Liver (tissue), 8 donors: ENCODE measurements at regions not wholly inside any gene's neighbourhood (a gene's known extent, or its start where the extent isn't known, plus 50 kb on each side); places are given as distances from the start of the nearest gene placed in this dataset.

Source experiments
- DNase-seq: peaks from one replicate; pipeline ENCODE4 v3.0.0-alpha.2; 2017; ENCODE audit warnings: low spot score
- H3K27ac ChIP-seq, 2 donors: one replicate each; pipeline ENCODE4 v1.7.0; 2013; ENCODE audit warnings: inconsistent platforms in 2 of 2, low read length in 2 of 2, control low read depth in 1 of 2, low read depth in 1 of 2, mild to moderate bottlenecking in 1 of 2
- H3K27me3 ChIP-seq, 4 donors: one replicate each; pipeline versions ENCODE4 v1.6.1 to v1.7.0; 2013; ENCODE audit warnings: low read length in 3 of 4, inconsistent platforms in 1 of 4, mild to moderate bottlenecking in 1 of 4, moderate library complexity in 1 of 4; ENCODE audit not compliant: control insufficient read depth in 4 of 4, insufficient read depth in 4 of 4
- H3K36me3 ChIP-seq, 4 donors: one replicate each; pipeline versions ENCODE4 v1.6.1 to v1.7.0; 2013; ENCODE audit warnings: low read length in 3 of 4, mild to moderate bottlenecking in 3 of 4, low read depth in 1 of 4, moderate library complexity in 1 of 4; ENCODE audit not compliant: control insufficient read depth in 4 of 4, insufficient read depth in 3 of 4
- H3K4me1 ChIP-seq, 4 donors: one replicate each; pipeline versions ENCODE4 v1.6.1 to v1.7.0; 2013; ENCODE audit warnings: low read length in 3 of 4, mild to moderate bottlenecking in 3 of 4, moderate library complexity in 1 of 4; ENCODE audit not compliant: control insufficient read depth in 4 of 4, insufficient read depth in 4 of 4
- H3K4me3 ChIP-seq, 3 donors: one replicate each; pipeline versions ENCODE4 v1.6.1 to v1.7.0; 2013; ENCODE audit warnings: low read length in 3 of 3, control low read depth in 1 of 3, low read depth in 1 of 3, mild to moderate bottlenecking in 1 of 3
- H3K9ac ChIP-seq, 2 donors: one replicate each; pipeline ENCODE4 v1.7.0; 2013; ENCODE audit warnings: low read length in 2 of 2, mild to moderate bottlenecking in 2 of 2, moderate library complexity in 2 of 2, control low read depth in 1 of 2, low read depth in 1 of 2
- H3K9me3 ChIP-seq, 4 donors: one replicate each; pipeline versions ENCODE4 v1.6.1 to v1.7.0; 2013; ENCODE audit warnings: low read length in 3 of 4; ENCODE audit not compliant: control insufficient read depth in 4 of 4
- FOXA1 ChIP-seq: IDR thresholded peaks from 2 replicates; pipeline ENCODE4 v1.6.1; 2016; ENCODE audit warnings: antibody characterized with exemption
- FOXA2 ChIP-seq: IDR thresholded peaks from 2 replicates; pipeline ENCODE4 v1.6.1; 2016; ENCODE audit warnings: antibody characterized with exemption
- GABPA ChIP-seq, 2 donors: IDR thresholded peaks in 1 of 2; conservative IDR thresholded peaks in 1 of 2; 2 replicates each; pipeline ENCODE4 v1.6.1; 2016; ENCODE audit warnings: antibody characterized with exemption in 2 of 2, mild to moderate bottlenecking in 1 of 2, moderate library complexity in 1 of 2
- HNF4A ChIP-seq, 2 donors: conservative IDR thresholded peaks; 2 replicates each; pipeline ENCODE4 v1.6.1; 2016; ENCODE audit warnings: antibody characterized with exemption in 2 of 2, mild to moderate bottlenecking in 2 of 2
- HNF4G ChIP-seq: IDR thresholded peaks from 2 replicates; pipeline ENCODE4 v1.6.1; 2016; ENCODE audit warnings: antibody characterized with exemption
- JUND ChIP-seq, 2 donors: IDR thresholded peaks; 2 replicates each; pipeline ENCODE4 v1.6.1; 2016; ENCODE audit warnings: antibody characterized with exemption in 2 of 2
- NR2F2 ChIP-seq: IDR thresholded peaks from 2 replicates; pipeline ENCODE4 v1.6.1; 2016; ENCODE audit warnings: antibody characterized with exemption
- RAD21 ChIP-seq, 2 donors: IDR thresholded peaks; 2 replicates each; pipeline ENCODE4 v1.6.1; 2016; ENCODE audit warnings: antibody characterized with exemption in 2 of 2, mild to moderate bottlenecking in 2 of 2
- REST ChIP-seq: IDR thresholded peaks from 2 replicates; pipeline ENCODE4 v1.6.1; 2016; ENCODE audit warnings: antibody characterized with exemption, mild to moderate bottlenecking
- RXRA ChIP-seq, 2 donors: IDR thresholded peaks; 2 replicates each; pipeline ENCODE4 v1.6.1; 2017 to 2018; ENCODE audit warnings: antibody characterized with exemption in 2 of 2, mild to moderate bottlenecking in 1 of 2
- SP1 ChIP-seq: IDR thresholded peaks from 2 replicates; pipeline ENCODE4 v1.6.1; 2018; ENCODE audit warnings: antibody characterized with exemption, mild to moderate bottlenecking
- TAF1 ChIP-seq: conservative IDR thresholded peaks from 2 replicates; pipeline ENCODE4 v1.6.1; 2016; ENCODE audit warnings: antibody characterized with exemption, mild to moderate bottlenecking
- YY1 ChIP-seq: IDR thresholded peaks from 2 replicates; pipeline ENCODE4 v1.6.1; 2016; ENCODE audit warnings: antibody characterized with exemption, mild to moderate bottlenecking
- ZBTB33 ChIP-seq: IDR thresholded peaks from 2 replicates; pipeline ENCODE4 v1.6.1; 2016; ENCODE audit warnings: antibody characterized with exemption
- WGBS: extraction: QIAGEN DNeasy Blood & Tissue Kit; methylation state at CpG from one replicate; pipeline ENCODE4 v1.1.7; 2013; 5-methylcytosine and 5-hydroxymethylcytosine counted together
- TF ChIP-seq, protein P1 (sequence below): IDR thresholded peaks from 2 replicates; pipeline ENCODE4 v1.6.1; 2016; ENCODE audit warnings: antibody characterized with exemption
- TF ChIP-seq, protein P2 (sequence below): IDR thresholded peaks from 2 replicates; pipeline ENCODE4 v1.6.1; 2016; ENCODE audit warnings: antibody characterized with exemption
- TF ChIP-seq, protein P3 (sequence below): fragments of 150-350 bp; IDR thresholded peaks from 2 replicates; pipeline ENCODE4 v1.5.1; 2017; ENCODE audit warnings: improper control_type of control experiment, low read depth, low read length; ENCODE audit not compliant: missing input control
- donor health status: healthy.
- donor health status: healthy.
- donor health status: healthy.
- donor health status: healthy.
- donor health status: healthy.

DNA sequence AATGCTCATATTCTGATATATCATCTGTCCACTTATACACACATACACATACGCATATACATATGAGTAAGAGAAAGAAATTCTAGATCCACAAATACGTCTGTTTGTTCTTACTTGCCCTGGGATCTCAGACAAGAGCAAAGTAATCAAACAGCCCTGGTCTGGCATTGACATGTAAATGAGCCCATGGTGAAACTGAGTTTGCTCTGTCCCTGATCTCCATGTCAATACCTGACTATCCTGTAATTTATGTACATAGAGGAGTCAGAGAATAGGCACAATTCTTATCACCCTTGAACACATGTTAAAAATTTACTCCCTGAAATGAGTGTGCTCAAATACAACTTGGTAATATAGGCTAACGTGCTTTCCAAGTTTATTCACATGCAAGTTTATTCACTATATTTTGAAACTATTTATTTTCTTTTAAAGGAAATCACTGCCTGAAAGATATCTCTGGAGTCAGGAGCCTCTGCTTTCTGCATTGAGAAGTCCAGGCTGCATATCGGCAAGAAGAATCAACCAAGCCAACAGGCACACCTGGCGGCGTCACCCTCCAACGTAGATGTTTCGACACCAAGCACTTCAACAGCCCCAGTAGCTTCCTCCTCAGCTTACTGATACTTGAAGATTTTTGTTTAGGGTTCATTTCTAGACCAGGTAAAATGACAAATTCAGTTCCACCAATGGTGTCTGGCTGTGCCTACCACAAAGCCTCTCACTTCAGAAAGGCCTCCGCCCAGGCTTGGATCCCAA, 100.6 kb downstream of the CMPK2 start:
- DNase-seq = no peak
- no peaks in the 10 kb centered on the region for H3K36me3 ChIP-seq
- H3K9ac ChIP-seq = no peak overlapping the region
- 89% methylated on average over 9 of the region's 9 CpGs for WGBS
- H3K27me3 ChIP-seq = no peaks in the 10 kb centered on the region
- no peak overlapping the region for H3K27ac ChIP-seq
- H3K9me3 ChIP-seq = no peaks in the 10 kb centered on the region
- TF ChIP-seq HNF4G = no peak
- no peak for TF ChIP-seq TAF1
- no peak for TF ChIP-seq YY1
- TF ChIP-seq FOXA2 = no peak
- TF ChIP-seq REST = no peak
- no peak for TF ChIP-seq ZBTB33
- TF ChIP-seq NR2F2 = no peak
- no peak for TF ChIP-seq RXRA (IDR thresholded peaks at IDR 0.05)
- TF ChIP-seq, protein P1, sequence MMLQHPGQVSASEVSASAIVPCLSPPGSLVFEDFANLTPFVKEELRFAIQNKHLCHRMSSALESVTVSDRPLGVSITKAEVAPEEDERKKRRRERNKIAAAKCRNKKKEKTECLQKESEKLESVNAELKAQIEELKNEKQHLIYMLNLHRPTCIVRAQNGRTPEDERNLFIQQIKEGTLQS = no peak
- TF ChIP-seq RAD21 (IDR thresholded peaks at IDR 0.05) = no peak
- TF ChIP-seq FOXA1 = no peak
- TF ChIP-seq SP1 = no peak
- TF ChIP-seq, protein P2, sequence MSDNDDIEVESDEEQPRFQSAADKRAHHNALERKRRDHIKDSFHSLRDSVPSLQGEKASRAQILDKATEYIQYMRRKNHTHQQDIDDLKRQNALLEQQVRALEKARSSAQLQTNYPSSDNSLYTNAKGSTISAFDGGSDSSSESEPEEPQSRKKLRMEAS = no peak
- no peak for TF ChIP-seq JUND (IDR thresholded peaks at IDR 0.05)
- no peak for TF ChIP-seq HNF4A (conservative IDR thresholded peaks at IDR 0.05)
- TF ChIP-seq, protein P3, sequence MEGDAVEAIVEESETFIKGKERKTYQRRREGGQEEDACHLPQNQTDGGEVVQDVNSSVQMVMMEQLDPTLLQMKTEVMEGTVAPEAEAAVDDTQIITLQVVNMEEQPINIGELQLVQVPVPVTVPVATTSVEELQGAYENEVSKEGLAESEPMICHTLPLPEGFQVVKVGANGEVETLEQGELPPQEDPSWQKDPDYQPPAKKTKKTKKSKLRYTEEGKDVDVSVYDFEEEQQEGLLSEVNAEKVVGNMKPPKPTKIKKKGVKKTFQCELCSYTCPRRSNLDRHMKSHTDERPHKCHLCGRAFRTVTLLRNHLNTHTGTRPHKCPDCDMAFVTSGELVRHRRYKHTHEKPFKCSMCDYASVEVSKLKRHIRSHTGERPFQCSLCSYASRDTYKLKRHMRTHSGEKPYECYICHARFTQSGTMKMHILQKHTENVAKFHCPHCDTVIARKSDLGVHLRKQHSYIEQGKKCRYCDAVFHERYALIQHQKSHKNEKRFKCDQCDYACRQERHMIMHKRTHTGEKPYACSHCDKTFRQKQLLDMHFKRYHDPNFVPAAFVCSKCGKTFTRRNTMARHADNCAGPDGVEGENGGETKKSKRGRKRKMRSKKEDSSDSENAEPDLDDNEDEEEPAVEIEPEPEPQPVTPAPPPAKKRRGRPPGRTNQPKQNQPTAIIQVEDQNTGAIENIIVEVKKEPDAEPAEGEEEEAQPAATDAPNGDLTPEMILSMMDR = no peak
- no peak for TF ChIP-seq GABPA (IDR thresholded peaks at IDR 0.05 in 1 of 2, conservative IDR thresholded peaks at IDR 0.05 in 1 of 2)
- no peaks in the 10 kb centered on the region for H3K4me1 ChIP-seq
- no peak overlapping the region for H3K4me3 ChIP-seq
